GM10248 (cell line): ENCODE measurements at regions not wholly inside any gene's neighbourhood (a gene's known extent, or its start where the extent isn't known, plus 50 kb on each side); places are given as distances from the start of the nearest gene placed in this dataset.

ENCODE experiments used
- CTCF ChIA-PET: fragments of 300-600 bp; sonication (Branson Sonifier 250); formaldehyde crosslinking; extraction: SDS; loops from one replicate; lab custom pipeline; 2021; ENCODE audit warnings: antibody characterized with exemption; lab: Yijun Ruan, JAX
- POLR2A ChIA-PET: fragments of 350-650 bp; sonication (Branson Sonifier 250); formaldehyde crosslinking; extraction: SDS; loops from one replicate; lab custom pipeline; 2020; ENCODE audit warnings: antibody characterized with exemption; lab: Yijun Ruan, JAX
- DNase-seq: peaks from one replicate; pipeline ENCODE4 v3.0.0; 2012; ENCODE audit errors: extremely low spot score
- CTCF ChIP-seq: IDR thresholded peaks from 2 replicates; pipeline ENCODE4 v1.5.1; 2012; ENCODE audit warnings: mild to moderate bottlenecking, low read depth; ENCODE audit errors: extremely low read depth, missing control alignments, control extremely low read depth

- CTCF ChIA-PET: no interaction called here
- POLR2A ChIA-PET: no interaction called here
- DNase-seq: no peak
- no peak for TF ChIP-seq CTCF
These were observed 1030.1 kb downstream of the FSTL5 start for GRCh38 chr4:161133586-161134276.

DNA sequence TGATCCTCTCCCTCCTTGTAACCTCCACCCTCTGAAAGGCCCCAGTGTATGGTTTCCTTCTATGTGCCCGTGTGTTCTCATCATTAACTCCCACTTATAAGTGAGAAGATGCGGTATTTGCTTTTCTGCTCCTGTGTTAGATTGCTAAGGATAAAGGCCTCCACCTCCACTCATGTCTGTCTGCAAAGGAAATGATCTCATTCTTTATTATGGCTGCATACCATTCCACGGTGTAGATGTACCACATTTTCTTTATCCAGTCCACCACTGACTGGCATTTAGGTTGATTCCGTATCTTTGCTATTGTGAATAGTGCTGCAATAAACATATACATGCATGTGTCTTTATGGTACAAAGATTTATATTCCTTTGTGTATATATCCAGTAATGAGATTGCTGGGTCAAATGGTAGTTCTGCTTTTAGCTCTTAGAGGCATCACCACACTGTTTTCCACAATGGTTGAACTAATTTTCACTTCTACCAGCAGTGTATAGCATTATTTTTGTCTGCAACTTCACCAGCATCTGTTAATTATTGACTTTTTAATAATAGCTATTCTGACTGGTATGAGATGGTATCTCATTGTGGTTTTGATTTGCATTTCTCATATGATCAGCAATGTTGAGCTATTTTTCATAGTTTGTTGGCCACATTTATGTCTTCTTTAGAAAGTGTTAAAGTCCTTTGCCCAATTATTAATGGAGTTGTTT, 1030.9 kb downstream of the FSTL5 start:
- DNase-seq: no peak
- TF ChIP-seq CTCF: no peak
- ChIA-PET POLR2A (no interaction called here), CTCF (no interaction called here)

DNA sequence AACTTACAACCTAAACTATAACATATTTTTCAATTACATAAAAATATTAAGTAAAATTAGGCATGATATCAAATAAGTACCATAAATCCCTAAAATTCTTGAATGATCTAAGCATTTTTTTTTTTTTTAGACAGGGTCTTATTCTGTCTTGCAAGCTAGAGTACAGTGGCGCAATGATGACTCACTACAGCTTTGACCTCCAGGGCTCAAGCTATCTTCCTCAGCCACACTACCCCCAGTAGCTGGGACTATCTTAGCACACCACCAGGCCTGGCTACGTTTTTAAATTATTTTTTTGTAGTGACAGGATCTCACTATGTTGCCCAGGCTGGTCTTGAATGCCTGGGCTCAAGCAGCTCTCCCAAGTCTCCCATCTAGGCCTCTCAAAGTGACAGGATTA, 1042.3 kb downstream of the FSTL5 start:
- no peak for DNase-seq
- TF ChIP-seq CTCF: no peak
- ChIA-PET CTCF (no interaction called here), POLR2A (no interaction called here)

- ChIA-PET POLR2A (no interaction called here), CTCF (no interaction called here)
- no peak for TF ChIP-seq CTCF
- no peak for DNase-seq
These were observed 1061.9 kb downstream of the FSTL5 start for GRCh38 chr4:161101881-161102280.

DNA sequence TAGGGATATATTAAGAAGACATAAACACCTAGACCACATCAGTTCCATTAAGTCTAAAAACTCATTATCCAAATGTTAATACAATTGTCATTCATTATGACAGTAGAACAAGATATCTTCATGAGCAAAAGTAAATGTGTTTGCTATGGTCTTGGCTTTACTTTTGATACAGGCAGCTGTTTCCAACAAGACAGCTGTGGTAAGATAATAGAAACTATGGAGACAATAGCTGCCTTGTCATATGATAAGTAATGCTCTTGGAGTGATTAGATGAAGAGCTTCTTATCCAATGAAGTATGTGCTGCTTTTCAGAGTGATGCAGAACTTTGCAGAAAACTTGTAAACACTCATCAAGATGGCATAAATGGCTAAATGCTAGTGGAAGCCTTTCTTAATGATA, 1066.0 kb downstream of the FSTL5 start:
- no peak for TF ChIP-seq CTCF
- CTCF ChIA-PET: no interaction called here
- DNase-seq: no peak
- POLR2A ChIA-PET: no interaction called here

DNA sequence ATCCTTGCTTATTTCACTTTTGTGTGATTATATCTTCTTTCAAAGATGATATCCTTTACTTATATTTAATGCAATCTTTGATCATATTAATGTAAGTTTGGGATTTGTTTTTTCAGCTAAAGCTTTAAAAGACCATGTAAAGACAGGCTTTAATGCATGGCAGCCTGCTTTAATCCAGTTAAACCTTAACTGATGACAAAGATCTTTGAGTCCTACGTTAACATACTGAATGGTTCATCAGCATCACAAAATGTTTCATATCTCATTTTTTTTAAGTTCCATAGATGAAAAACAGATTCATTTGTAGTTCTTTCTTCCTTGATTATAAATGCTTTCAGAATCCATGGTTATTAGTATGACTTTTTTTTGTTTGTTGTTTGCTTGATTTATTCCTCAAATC, 1102.8 kb downstream of the FSTL5 start:
- TF ChIP-seq CTCF: no peak
- DNase-seq: no peak
- ChIA-PET CTCF (no interaction called here), POLR2A (no interaction called here)
